Pancreas (tissue), 10 donors: ENCODE measurements at regions not wholly inside any gene's neighbourhood (a gene's known extent, or its start where the extent isn't known, plus 50 kb on each side); places are given as distances from the start of the nearest gene placed in this dataset.
"Not testable (repeated sequence)": the region's sequence is repeated elsewhere in the genome, so short reads cannot be mapped to it uniquely, and the experiment has no call there.

Experiments
- ATAC-seq, 4 donors: fragments of 200-7000 bp; cut with Tn5 transposase; one replicate each; pipeline versions ENCODE4 v1.8.0 to v1.9.1; 2020; ENCODE audit warnings: mild to moderate bottlenecking in 4 of 4, moderate library complexity in 4 of 4
- DNase-seq, 6 donors: peaks; one replicate each; pipeline ENCODE4 v3.0.0-alpha.2; 2020
- FAIRE-seq: peaks from 2 replicates; lab custom pipeline; 2012; peaks lifted over from hg19 to GRCh38; lab: Jason Lieb, UNC
- H3K27ac ChIP-seq, 4 donors: fragments of 200-600 bp; sonication (generic); 1 replicate in 3 of 4; 2 replicates in 1 of 4; pipeline versions ENCODE4 v1.5.0 to v1.8.0; 2020
- H3K27me3 ChIP-seq, 4 donors: fragments of 200-600 bp; one replicate each; pipeline ENCODE4 v1.8.0; 2021
- H3K36me3 ChIP-seq, 3 donors: fragments of 200-600 bp; sonication (generic) in 1 of 3; one replicate each; pipeline versions ENCODE4 v1.5.0 to v1.8.0; 2020 to 2021
- H3K4me1 ChIP-seq, 3 donors: fragments of 200-600 bp; one replicate each; pipeline ENCODE4 v1.8.0; 2021
- H3K4me3 ChIP-seq, 4 donors: fragments of 200-600 bp; sonication (generic) in 2 of 4; one replicate each; pipeline versions ENCODE4 v1.5.0 to v1.8.0; 2020 to 2021
- H3K9me3 ChIP-seq, 4 donors: fragments of 200-600 bp; one replicate each; pipeline ENCODE4 v1.8.0; 2021
- WGBS, 2 donors: extraction: QIAGEN DNeasy Blood & Tissue Kit; methylation state at CpG; one replicate each; pipeline ENCODE4 v1.1.7; 2013; 5-methylcytosine and 5-hydroxymethylcytosine counted together
- intact Hi-C, 3 donors: fragments of 100-400 bp; cut with DNase I; formaldehyde crosslinking; loops; one replicate each; pipeline versions ENCODE4 v1.11.1 to v1.14.2; 2022
- donor health status: healthy with polysubstance abuse.
- donor health status: DM: no; HTN: no; CAD: no; lungs with moderate emphysema.
- donor health status: DM: no; HTN: no; CAD: no.
- donor health status: control.
- donor health status: control.
- donor health status: Bipolar disorder and iron deficiency.
- donor health status: DM: yes; HTN: yes; CAD: no.
- donor health status: DM: no; HTN: no; CAD: no.
- donor health status: DM: no; HTN: no; CAD: no.
- donor health status: DM: yes; HTN: yes; CAD: no.

- ATAC-seq, H3K36me3 ChIP-seq, H3K27me3 ChIP-seq, intact Hi-C loops, H3K27ac ChIP-seq, DNase-seq, H3K4me1 ChIP-seq, H3K4me3 ChIP-seq, FAIRE-seq, H3K9me3 ChIP-seq: not testable (repeated sequence)
- WGBS, 2 donors, result 67 to 70% methylated on average over 3 to 23 of the region's 32 CpGs
Observed at GRCh38 chr7:63555226-63555994, 443.2 kb upstream of the ZNF722 start.

GRCh38 chr7:63556223-63556622 lies 442.4 kb upstream of the ZNF722 start:
- FAIRE-seq, H3K27ac ChIP-seq, DNase-seq, H3K4me1 ChIP-seq, H3K4me3 ChIP-seq, H3K36me3 ChIP-seq, H3K9me3 ChIP-seq, H3K27me3 ChIP-seq, intact Hi-C loops, ATAC-seq: not testable (repeated sequence)
- 53 to 89% methylated on average over 1 to 9 of the region's 24 CpGs for WGBS, 2 donors

GRCh38 chr7:63559016-63559415 lies 439.6 kb upstream of the ZNF722 start:
- H3K36me3 ChIP-seq, intact Hi-C loops, ATAC-seq, FAIRE-seq, H3K4me3 ChIP-seq, H3K4me1 ChIP-seq, H3K9me3 ChIP-seq, H3K27ac ChIP-seq, H3K27me3 ChIP-seq: not testable (repeated sequence)
- WGBS, 2 donors, result 77 to 90% methylated on average over 8 to 11 of the region's 12 CpGs
- peak in 1 of 6 donors; percentile 47 for DNase-seq

GRCh38 chr7:63559826-63560465 lies 438.7 kb upstream of the ZNF722 start:
- H3K36me3 ChIP-seq, H3K27me3 ChIP-seq, FAIRE-seq, H3K4me3 ChIP-seq, ATAC-seq, H3K4me1 ChIP-seq, DNase-seq, H3K27ac ChIP-seq, intact Hi-C loops, H3K9me3 ChIP-seq: not testable (repeated sequence)
- 81 to 88% methylated on average over 14 to 24 of the region's 27 CpGs for WGBS, 2 donors

DNA sequence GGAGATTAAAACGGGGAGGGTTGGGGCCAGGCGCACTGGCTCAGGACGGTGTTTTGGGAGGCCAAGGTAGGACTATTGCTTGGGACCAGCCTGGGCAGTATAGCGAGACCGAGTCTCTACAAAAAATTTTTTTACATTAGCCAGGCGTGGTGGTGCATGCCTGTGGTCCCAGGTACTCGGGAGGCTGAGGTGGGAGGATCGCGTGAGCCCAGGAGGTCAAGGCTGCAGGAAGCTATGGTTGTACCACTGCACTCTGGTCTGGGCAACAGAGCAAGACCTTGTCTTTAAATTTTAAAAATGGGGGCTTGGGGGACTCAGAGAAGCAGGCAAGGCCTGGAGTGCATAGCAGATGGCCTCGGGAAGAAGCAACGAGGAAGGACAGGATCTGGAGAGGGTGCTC lies 436.7 kb upstream of the ZNF722 start:
- DNase-seq, H3K4me1 ChIP-seq, H3K9me3 ChIP-seq, intact Hi-C loops, H3K27ac ChIP-seq, FAIRE-seq, H3K4me3 ChIP-seq, ATAC-seq, H3K27me3 ChIP-seq, H3K36me3 ChIP-seq: not testable (repeated sequence)
- WGBS, 2 donors, result 60 to 67% methylated on average over 4 of the region's 11 CpGs

DNA sequence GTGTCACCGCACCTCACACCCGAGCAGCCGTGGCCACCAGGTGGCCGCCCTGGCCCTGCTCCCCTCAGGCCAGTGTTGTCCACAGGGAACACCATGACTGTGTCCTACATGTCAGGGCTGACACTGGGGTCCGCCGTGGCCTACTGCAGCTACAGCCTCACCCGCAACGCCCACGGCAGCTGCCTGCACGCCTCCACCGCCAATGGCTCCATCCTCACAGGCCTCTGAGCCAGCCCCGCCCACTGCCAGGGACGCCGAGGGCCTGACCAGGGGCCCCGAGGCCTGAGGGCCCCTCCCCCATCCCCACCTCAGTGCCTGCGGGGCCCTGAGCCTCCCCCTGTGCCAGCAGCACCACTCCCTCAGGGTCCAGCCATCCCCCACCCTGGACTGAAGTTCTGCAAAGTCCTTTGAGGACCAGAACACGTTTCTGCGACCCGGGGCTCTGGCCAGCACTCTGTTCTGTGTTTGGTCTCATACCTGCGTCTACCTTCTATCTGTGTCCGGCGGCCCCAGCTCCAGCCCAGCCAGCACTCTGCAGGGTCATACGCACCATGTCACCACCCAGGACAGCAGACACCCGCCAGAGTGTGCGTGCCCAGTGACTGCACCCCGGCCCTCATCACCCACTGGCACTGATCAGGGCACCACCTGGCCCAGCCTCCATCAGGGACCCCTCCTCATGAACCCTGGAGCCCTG lies 436.1 kb upstream of the ZNF722 start:
- FAIRE-seq, ATAC-seq, H3K27me3 ChIP-seq, H3K4me3 ChIP-seq, H3K9me3 ChIP-seq, H3K36me3 ChIP-seq, H3K4me1 ChIP-seq, H3K27ac ChIP-seq, intact Hi-C loops: not testable (repeated sequence)
- peak in 1 of 6 donors; percentile 63 for DNase-seq
- WGBS, 2 donors, result 78 to 80% methylated on average over 19 to 26 of the region's 26 CpGs

DNA sequence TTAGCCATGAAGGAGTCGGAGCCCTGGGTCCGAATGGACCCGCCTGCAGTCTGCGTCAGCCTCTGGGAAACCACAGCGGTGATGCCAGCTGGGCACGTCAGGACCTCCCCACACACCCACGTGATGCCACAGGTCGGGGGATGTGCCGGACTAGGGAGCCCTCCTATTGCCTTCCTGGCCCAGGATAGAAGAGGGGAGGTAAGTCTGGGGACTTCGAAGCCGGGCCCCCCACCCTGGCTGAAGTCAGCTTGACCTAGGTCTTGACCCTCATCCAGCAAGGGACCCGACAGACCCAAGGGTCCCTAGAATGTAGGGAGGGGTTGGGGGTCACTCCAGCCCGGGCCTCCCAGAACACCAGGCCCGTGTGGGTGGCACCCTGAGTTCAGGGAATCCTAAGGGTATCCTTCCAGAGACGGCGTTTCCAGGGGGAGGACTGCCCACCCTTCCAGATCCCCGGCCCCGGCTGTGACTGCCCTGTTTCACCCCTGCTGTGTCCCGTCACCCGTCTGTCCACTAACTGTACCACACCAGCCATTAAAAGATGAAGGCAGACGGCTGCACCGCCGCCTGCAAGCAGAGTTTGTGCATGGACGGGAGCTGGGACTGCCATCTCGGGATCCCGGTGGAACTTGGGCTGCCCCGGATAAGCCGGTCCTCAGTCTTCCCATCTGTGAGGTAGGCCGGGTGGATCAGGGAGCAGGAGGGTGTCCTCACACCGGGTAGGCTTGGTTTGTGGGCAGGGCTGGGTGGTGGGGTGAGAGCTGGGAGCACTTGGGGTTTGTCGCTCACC lies 435.3 kb upstream of the ZNF722 start:
- FAIRE-seq, ATAC-seq, H3K27me3 ChIP-seq, H3K36me3 ChIP-seq, intact Hi-C loops, H3K9me3 ChIP-seq, H3K27ac ChIP-seq, H3K4me3 ChIP-seq, H3K4me1 ChIP-seq: not testable (repeated sequence)
- peak in 1 of 6 donors; percentile 48 for DNase-seq
- WGBS, 2 donors, result 81 to 87% methylated on average over 28 to 29 of the region's 31 CpGs

DNA sequence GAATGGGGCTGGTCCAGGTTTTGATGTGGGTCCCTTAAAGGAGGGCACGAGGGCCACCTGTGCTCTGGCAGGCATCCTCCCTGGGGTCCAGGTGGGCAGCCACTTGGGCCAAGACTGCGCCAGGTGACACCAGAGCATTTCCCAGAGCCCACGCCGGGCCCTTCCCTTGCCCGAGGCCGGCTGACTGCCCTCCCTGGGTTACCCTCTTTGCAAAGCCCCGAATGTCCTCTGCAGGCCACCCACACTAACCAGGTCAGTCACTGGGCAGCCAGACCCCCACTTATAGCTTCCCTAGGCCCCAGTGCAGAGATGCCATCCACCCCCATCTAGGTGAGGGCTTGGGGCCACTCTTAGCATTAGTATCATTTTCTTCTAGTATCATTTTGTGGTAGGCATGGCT lies 433.8 kb upstream of the ZNF722 start:
- H3K4me3 ChIP-seq, intact Hi-C loops, H3K4me1 ChIP-seq, H3K9me3 ChIP-seq, DNase-seq, H3K27ac ChIP-seq, H3K36me3 ChIP-seq, FAIRE-seq, ATAC-seq, H3K27me3 ChIP-seq: not testable (repeated sequence)
- 70 to 77% methylated on average over 6 of the region's 7 CpGs for WGBS, 2 donors

DNA sequence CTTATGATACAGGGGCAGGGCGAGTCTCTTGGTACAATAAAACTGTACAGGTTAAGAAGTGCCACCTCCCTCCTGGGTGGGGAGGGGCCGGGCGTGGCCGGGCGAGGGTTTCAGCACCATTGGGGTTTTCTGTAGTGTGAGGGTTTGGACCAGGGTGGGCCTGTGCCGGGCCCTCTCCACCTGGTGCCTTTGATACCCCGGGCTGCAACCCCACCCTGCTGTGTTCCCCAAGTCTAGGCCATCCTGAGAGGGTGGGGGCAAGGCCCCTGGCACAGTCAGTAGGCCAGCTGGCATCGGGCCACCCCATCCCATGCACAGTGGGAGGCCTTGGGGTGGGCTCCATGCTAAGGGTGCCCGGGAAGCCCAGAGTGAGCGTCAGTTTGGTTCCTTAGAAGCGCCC lies 431.8 kb upstream of the ZNF722 start:
- H3K36me3 ChIP-seq, intact Hi-C loops, ATAC-seq, H3K27ac ChIP-seq, FAIRE-seq, H3K9me3 ChIP-seq, H3K27me3 ChIP-seq, H3K4me1 ChIP-seq, H3K4me3 ChIP-seq: not testable (repeated sequence)
- 65 to 67% methylated on average over 7 to 10 of the region's 11 CpGs for WGBS, 2 donors
- DNase-seq, result peak in 1 of 6 donors; percentile 65

GRCh38 chr7:63567636-63568035 lies 431.0 kb upstream of the ZNF722 start:
- not testable (repeated sequence) for H3K9me3 ChIP-seq
- DNase-seq, result peak in 1 of 6 donors; percentile 64

DNA sequence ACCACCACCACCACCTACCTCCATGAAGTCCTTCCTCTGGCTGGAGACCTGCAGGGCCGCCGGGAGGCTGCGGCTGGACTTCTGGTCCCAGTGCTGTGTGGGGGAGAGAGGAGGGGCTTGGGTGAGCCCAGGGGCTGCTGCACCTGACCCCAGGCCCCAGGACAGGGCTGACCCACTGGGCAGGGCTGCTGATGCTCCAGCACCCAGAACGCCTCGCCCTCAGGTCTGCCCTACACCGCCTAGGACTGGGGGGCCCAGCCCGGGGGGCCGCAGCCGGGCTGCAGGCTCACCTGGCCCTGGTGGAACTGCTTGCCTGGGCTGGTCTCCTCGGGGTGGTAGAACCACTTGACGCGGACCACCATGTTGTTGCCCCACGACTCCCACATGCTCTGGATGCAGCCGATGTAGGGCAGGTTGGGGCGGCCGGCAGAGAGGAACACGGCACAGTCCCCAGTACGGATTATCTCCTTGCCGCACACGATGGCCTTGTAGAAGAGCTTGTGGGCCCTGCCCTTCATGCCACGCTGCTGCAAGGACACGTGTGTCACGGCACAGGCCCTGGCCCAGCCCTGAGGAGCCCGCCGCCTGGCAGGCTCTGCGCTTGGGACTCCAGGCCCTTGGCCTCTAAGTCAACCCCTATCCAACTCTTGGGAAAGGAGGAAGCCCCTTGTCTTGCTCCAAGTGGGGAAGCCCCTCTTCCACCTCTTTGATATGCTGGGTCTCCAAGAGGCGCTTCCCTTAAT lies 429.9 kb upstream of the ZNF722 start:
- H3K9me3 ChIP-seq, ATAC-seq, intact Hi-C loops, H3K36me3 ChIP-seq, FAIRE-seq, H3K27me3 ChIP-seq, H3K4me3 ChIP-seq, H3K27ac ChIP-seq, H3K4me1 ChIP-seq: not testable (repeated sequence)
- WGBS, 2 donors, result 76 to 85% methylated on average over 19 to 24 of the region's 27 CpGs
- DNase-seq, result peak in 1 of 6 donors; percentile 51

More at GRCh38 chr7:63567636-63568035, 431.0 kb upstream of the ZNF722 start:
- ATAC-seq, intact Hi-C loops, H3K4me3 ChIP-seq, H3K27me3 ChIP-seq, FAIRE-seq, H3K27ac ChIP-seq, H3K4me1 ChIP-seq, H3K36me3 ChIP-seq: not testable (repeated sequence)
- 79 to 90% methylated on average over 13 to 24 of the region's 25 CpGs for WGBS, 2 donors
